Hepatocyte (in vitro differentiated cells): ENCODE measurements at regions not wholly inside any gene's neighbourhood (a gene's known extent, or its start where the extent isn't known, plus 50 kb on each side); places are given as distances from the start of the nearest gene placed in this dataset.

Experiments used
- DNase-seq: peaks from one replicate; pipeline ENCODE4 v3.0.0-alpha.2; 2016; ENCODE audit warnings: low spot score
- H2AFZ ChIP-seq: fragments of 200-600 bp; sonication (generic); 2 replicates; pipeline ENCODE4 v1.6.0; 2016; ENCODE audit warnings: antibody characterized with exemption, mild to moderate bottlenecking
- H3K27ac ChIP-seq: fragments of 200-600 bp; sonication (generic); 2 replicates; pipeline ENCODE4 v1.5.1; 2016; ENCODE audit warnings: mild to moderate bottlenecking
- H3K27me3 ChIP-seq: fragments of 200-600 bp; sonication (generic); 2 replicates; pipeline ENCODE4 v1.6.1; 2016
- H3K36me3 ChIP-seq: fragments of 200-600 bp; sonication (generic); replicated peaks from 2 replicates; pipeline ENCODE4 v1.5.1; 2016; ENCODE audit warnings: low read depth; ENCODE audit not compliant: insufficient read depth
- H3K4me1 ChIP-seq: fragments of 200-600 bp; sonication (generic); 2 replicates; pipeline ENCODE4 v1.5.1; 2016; ENCODE audit warnings: mild to moderate bottlenecking, moderate library complexity; ENCODE audit not compliant: insufficient read depth
- H3K4me2 ChIP-seq: fragments of 200-600 bp; sonication (generic); 2 replicates; pipeline ENCODE4 v1.6.0; 2016
- H3K4me3 ChIP-seq: fragments of 200-600 bp; sonication (generic); 2 replicates; pipeline ENCODE4 v1.5.1; 2016; ENCODE audit warnings: mild to moderate bottlenecking
- H3K79me2 ChIP-seq: fragments of 200-600 bp; sonication (generic); 2 replicates; pipeline ENCODE4 v1.6.0; 2017; ENCODE audit warnings: mild to moderate bottlenecking
- H3K9me2 ChIP-seq: fragments of 200-600 bp; sonication (generic); replicated peaks from 2 replicates; pipeline ENCODE4 v1.6.0; 2017; ENCODE audit warnings: mild to moderate bottlenecking; ENCODE audit not compliant: insufficient read depth
- H3K9me3 ChIP-seq: fragments of 200-600 bp; sonication (generic); 2 replicates; pipeline ENCODE4 v1.5.1; 2016; ENCODE audit warnings: low read depth, mild to moderate bottlenecking
- H4K20me1 ChIP-seq: fragments of 200-600 bp; sonication (generic); 2 replicates; pipeline ENCODE4 v1.6.0; 2016; ENCODE audit warnings: mild to moderate bottlenecking; ENCODE audit not compliant: insufficient read depth, poor library complexity, severe bottlenecking
- EZH2 ChIP-seq: fragments of 200-600 bp; sonication (generic); IDR thresholded peaks from 2 replicates; pipeline ENCODE4 v1.6.1; 2016; ENCODE audit warnings: antibody characterized with exemption, mild to moderate bottlenecking, borderline replicate concordance
- EZH2phosphoT487 ChIP-seq: fragments of 200-600 bp; sonication (generic); IDR thresholded peaks from one replicate; pipeline ENCODE4 v1.6.1; 2018; ENCODE audit warnings: antibody characterized with exemption, mild to moderate bottlenecking, low read depth, moderate library complexity; ENCODE audit not compliant: unreplicated experiment, severe bottlenecking
- WGBS: methylation state at CpG from one replicate; pipeline ENCODE4 v1.1.6; 2016; ENCODE audit warnings: low lambda C conversion rate; ENCODE audit errors: missing lambda C conversion rate; 5-methylcytosine and 5-hydroxymethylcytosine counted together
- TF ChIP-seq, protein P1 (sequence below): fragments of 200-600 bp; sonication (generic); IDR thresholded peaks from 2 replicates; pipeline ENCODE4 v1.5.1; 2016; ENCODE audit warnings: antibody characterized with exemption, mild to moderate bottlenecking; ENCODE audit not compliant: poor library complexity

DNA sequence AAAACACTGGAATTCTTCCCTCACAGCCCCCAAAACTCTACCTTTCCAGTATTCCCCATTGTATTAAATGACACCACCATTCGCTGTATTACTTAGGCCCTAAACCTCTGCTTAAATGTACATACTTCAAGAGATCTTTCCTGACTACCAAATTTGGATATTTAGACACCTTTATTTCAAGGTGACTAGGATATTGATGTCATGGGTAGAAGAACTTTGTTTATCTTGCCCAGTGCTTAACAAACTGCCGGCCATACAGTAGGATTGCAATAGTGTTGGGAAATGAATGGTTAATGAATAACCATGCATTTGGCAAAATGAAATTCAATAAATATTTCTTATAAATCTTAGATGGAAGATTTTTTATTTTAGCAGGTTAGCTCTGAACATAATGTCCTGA lies 86.2 kb upstream of the CA10 start:
- Histone ChIP-seq H3K9me3 (no peaks in the 10 kb centered on the region), H3K4me3 (no peak overlapping the region), H3K4me2 (no peak overlapping the region), H2AFZ (no peak overlapping the region), H3K4me1 (no peaks in the 10 kb centered on the region), H3K9me2 (no peaks in the 10 kb centered on the region), H3K79me2 (no peaks in the 10 kb centered on the region), H3K36me3 (no peaks in the 10 kb centered on the region), H3K27ac (no peak overlapping the region), H4K20me1 (no peaks in the 10 kb centered on the region), H3K27me3 (no peaks in the 10 kb centered on the region)
- 88% methylated on average over 2 of the region's 2 CpGs for WGBS
- TF ChIP-seq, protein P1, sequence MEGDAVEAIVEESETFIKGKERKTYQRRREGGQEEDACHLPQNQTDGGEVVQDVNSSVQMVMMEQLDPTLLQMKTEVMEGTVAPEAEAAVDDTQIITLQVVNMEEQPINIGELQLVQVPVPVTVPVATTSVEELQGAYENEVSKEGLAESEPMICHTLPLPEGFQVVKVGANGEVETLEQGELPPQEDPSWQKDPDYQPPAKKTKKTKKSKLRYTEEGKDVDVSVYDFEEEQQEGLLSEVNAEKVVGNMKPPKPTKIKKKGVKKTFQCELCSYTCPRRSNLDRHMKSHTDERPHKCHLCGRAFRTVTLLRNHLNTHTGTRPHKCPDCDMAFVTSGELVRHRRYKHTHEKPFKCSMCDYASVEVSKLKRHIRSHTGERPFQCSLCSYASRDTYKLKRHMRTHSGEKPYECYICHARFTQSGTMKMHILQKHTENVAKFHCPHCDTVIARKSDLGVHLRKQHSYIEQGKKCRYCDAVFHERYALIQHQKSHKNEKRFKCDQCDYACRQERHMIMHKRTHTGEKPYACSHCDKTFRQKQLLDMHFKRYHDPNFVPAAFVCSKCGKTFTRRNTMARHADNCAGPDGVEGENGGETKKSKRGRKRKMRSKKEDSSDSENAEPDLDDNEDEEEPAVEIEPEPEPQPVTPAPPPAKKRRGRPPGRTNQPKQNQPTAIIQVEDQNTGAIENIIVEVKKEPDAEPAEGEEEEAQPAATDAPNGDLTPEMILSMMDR = no peak
- TF ChIP-seq EZH2phosphoT487 = no peak
- no peak for TF ChIP-seq EZH2
- no peak for DNase-seq

DNA sequence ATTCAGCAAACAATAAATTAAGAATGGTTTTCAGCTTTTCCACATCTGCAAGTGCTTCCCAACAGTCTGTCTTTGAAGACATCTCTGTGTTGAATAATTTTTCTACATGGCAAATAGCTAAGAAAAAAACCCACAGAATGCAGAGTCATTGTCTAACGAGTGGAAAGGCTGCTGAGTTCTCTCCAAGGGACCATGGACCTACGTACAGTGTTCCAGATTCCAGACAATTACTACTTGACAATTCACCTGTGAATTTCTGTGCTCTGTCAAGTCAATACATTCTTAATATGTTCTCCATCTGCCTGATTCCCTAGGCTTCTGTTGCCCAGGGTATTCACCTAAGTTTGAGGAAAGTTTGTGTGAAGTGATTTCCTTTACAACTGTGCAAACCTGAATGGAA lies 83.8 kb upstream of the CA10 start:
- Histone ChIP-seq H3K4me2 (no peak overlapping the region), H3K4me1 (no peaks in the 10 kb centered on the region), H3K27ac (no peak overlapping the region), H3K9me2 (no peaks in the 10 kb centered on the region), H3K9me3 (no peaks in the 10 kb centered on the region), H4K20me1 (no peaks in the 10 kb centered on the region), H3K27me3 (no peaks in the 10 kb centered on the region), H3K79me2 (no peaks in the 10 kb centered on the region), H3K4me3 (no peak overlapping the region), H2AFZ (no peak overlapping the region), H3K36me3 (no peaks in the 10 kb centered on the region)
- no peak for TF ChIP-seq EZH2phosphoT487
- TF ChIP-seq EZH2 = no peak
- TF ChIP-seq, protein P1 = no peak
- WGBS = 74% methylated on average over 2 of the region's 2 CpGs
- no peak for DNase-seq

DNA sequence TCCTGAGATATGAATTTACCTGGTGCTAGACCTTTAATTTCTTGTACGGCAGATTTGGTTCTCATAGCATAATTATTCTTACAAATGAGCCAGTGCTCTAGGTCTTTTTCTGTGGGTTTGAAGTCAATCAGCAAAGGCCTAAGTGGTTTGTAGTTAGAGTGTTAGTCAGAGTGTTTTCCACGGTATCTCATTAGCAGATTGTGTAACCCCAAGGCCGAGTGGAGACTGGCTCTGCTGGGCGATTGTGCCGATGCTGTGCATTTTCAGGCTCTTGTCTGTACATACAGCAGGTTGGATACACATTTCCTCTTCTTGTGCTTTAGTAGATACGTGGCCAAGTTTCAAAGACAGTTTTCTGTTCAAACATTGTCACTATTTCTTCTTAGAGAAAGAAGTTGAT lies 78.6 kb upstream of the CA10 start:
- no peaks in the 10 kb centered on the region for H3K9me3 ChIP-seq
- H3K36me3 ChIP-seq = no peaks in the 10 kb centered on the region
- no peaks in the 10 kb centered on the region for H3K9me2 ChIP-seq
- no peak overlapping the region for H3K4me2 ChIP-seq
- no peaks in the 10 kb centered on the region for H4K20me1 ChIP-seq
- TF ChIP-seq, protein P1 = no peak
- no peak for TF ChIP-seq EZH2phosphoT487
- no peak for TF ChIP-seq EZH2
- DNase-seq = peak; percentile 17
- no peak overlapping the region for H3K4me3 ChIP-seq
- no peaks in the 10 kb centered on the region for H3K27me3 ChIP-seq
- no peak overlapping the region for H2AFZ ChIP-seq
- no peaks in the 10 kb centered on the region for H3K79me2 ChIP-seq
- H3K27ac ChIP-seq = no peak overlapping the region
- H3K4me1 ChIP-seq = no peaks in the 10 kb centered on the region
- 63% methylated on average over 6 of the region's 6 CpGs for WGBS

DNA sequence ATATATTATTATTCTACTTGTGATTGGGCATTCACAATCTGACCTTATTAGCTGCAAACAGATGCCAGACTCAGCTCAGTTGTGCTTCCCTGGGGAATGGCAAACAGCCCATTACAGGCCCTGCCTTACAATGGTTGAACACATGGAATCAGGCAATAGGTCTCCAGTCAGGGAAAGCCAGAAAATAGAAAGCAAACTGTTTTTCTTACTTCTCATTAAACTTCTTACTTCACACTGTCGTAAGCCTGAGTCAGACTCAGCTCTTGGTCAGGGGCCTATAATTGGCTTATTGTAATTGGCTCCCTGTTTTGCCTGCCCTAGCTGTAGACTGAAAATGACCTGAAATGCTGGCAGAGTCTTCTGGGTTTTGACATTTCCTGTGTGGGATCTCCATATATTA lies 77.0 kb upstream of the CA10 start:
- Histone ChIP-seq H3K79me2 (no peaks in the 10 kb centered on the region), H3K9me3 (no peaks in the 10 kb centered on the region), H3K27me3 (no peaks in the 10 kb centered on the region), H3K9me2 (no peaks in the 10 kb centered on the region), H3K4me3 (no peak overlapping the region), H4K20me1 (no peaks in the 10 kb centered on the region), H2AFZ (no peak overlapping the region), H3K27ac (no peak overlapping the region), H3K4me2 (no peak overlapping the region), H3K36me3 (no peaks in the 10 kb centered on the region), H3K4me1 (no peaks in the 10 kb centered on the region)
- no peak for DNase-seq
- 71% methylated on average over 1 of the region's 1 CpG for WGBS
- TF ChIP-seq EZH2phosphoT487 (no peak), EZH2 (no peak)
- TF ChIP-seq, protein P1 = no peak
